Gastroesophageal sphincter (tissue), 4 donors: ENCODE measurements at regions not wholly inside any gene's neighbourhood (a gene's known extent, or its start where the extent isn't known, plus 50 kb on each side); places are given as distances from the start of the nearest gene placed in this dataset.
A peak's percentile ranks its signal among the peaks of the same experiment; 100 is the strongest.

Experiments used
- ATAC-seq: fragments of 150-250 bp; one replicate; pipeline ENCODE4 v1.9.1; 2016; ENCODE audit warnings: mild to moderate bottlenecking, moderate library complexity
- H3K27ac ChIP-seq, 4 donors: fragments of 200-600 bp; sonication (generic) in 3 of 4; 1 replicate in 3 of 4; 2 replicates in 1 of 4; pipeline ENCODE4 v1.5.1; 2016 to 2019
- H3K27me3 ChIP-seq: fragments of 200-600 bp; sonication (generic); one replicate; pipeline ENCODE4 v1.5.1; 2019
- H3K36me3 ChIP-seq, 2 donors: fragments of 200-600 bp; sonication (generic); one replicate each; pipeline ENCODE4 v1.5.1; 2019; ENCODE audit warnings: control low read depth in 1 of 2
- H3K4me1 ChIP-seq, 3 donors: fragments of 200-600 bp; sonication (generic); 1 replicate in 2 of 3; 2 replicates in 1 of 3; pipeline ENCODE4 v1.5.1; 2016 to 2019; ENCODE audit warnings: control low read depth in 2 of 3
- H3K4me3 ChIP-seq, 2 donors: fragments of 200-600 bp; sonication (generic); one replicate each; pipeline ENCODE4 v1.5.1; 2019; ENCODE audit warnings: mild to moderate bottlenecking in 1 of 2, moderate library complexity in 1 of 2
- H3K9me3 ChIP-seq, 3 donors: fragments of 200-600 bp; sonication (generic); one replicate each; pipeline ENCODE4 v1.5.1; 2017 to 2019; ENCODE audit warnings: control low read depth in 2 of 3
- CTCF ChIP-seq, 4 experiments: fragments of 200-600 bp in 2 of 4; fragments of 450-650 bp in 2 of 4; sonication (generic) in 1 of 4; IDR thresholded peaks; one replicate each; pipeline ENCODE4 v1.5.1; 2017 to 2019; ENCODE audit warnings: antibody characterized with exemption in 4 of 4, mild to moderate bottlenecking in 2 of 4, moderate library complexity in 2 of 4
- EP300 ChIP-seq: sonication (generic); formaldehyde crosslinking; IDR thresholded peaks from one replicate; pipeline ENCODE4 v1.6.1; 2017; ENCODE audit warnings: antibody characterized with exemption, mild to moderate bottlenecking
- POLR2A ChIP-seq, 2 donors: fragments of 450-650 bp; IDR thresholded peaks; one replicate each; pipeline ENCODE4 v1.6.1; 2017; ENCODE audit warnings: antibody characterized with exemption in 2 of 2, mild to moderate bottlenecking in 2 of 2, moderate library complexity in 1 of 2
- POLR2AphosphoS5 ChIP-seq: sonication (generic); formaldehyde crosslinking; IDR thresholded peaks from one replicate; pipeline ENCODE4 v1.6.1; 2017; ENCODE audit warnings: antibody characterized with exemption
- WGBS, 2 donors: methylation state at CpG; one replicate each; pipeline ENCODE4 v1.1.5; 2018; ENCODE audit warnings: low coverage in 1 of 2; 5-methylcytosine and 5-hydroxymethylcytosine counted together

- H3K4me3 ChIP-seq: peak overlapping the region in 1 of 2 donors; percentile 39
- WGBS, 2 donors: 43 to 52% methylated on average over 7 of the region's 7 CpGs
- ATAC-seq: no peak
Observed at GRCh38 chr4:27085396-27085795, 224.8 kb downstream of the STIM2 start.

GRCh38 chr4:27087306-27088045, 226.8 kb downstream of the STIM2 start:
- peaks cover 76% of the 10 kb centered on the region for H3K27me3 ChIP-seq
- TF ChIP-seq CTCF (IDR thresholded peaks at IDR 0.05) (no peak), EP300 (no peak), POLR2A (IDR thresholded peaks at IDR 0.05) (no peak), POLR2AphosphoS5 (no peak)

More at GRCh38 chr4:27085396-27085795, 224.8 kb downstream of the STIM2 start:
- TF ChIP-seq CTCF (IDR thresholded peaks at IDR 0.05): no peak
- no peak for TF ChIP-seq POLR2A (IDR thresholded peaks at IDR 0.05)
- no peak for TF ChIP-seq EP300
- TF ChIP-seq POLR2AphosphoS5: no peak
- Histone ChIP-seq H3K9me3 (no peaks in the 10 kb centered on the region), H3K27me3 (peaks cover 62% of the 10 kb centered on the region), H3K27ac (no peak overlapping the region), H3K4me1 (peaks cover 0 to 13% (median 9%) of the 10 kb centered on the region in 3 donors), H3K36me3 (no peaks in the 10 kb centered on the region)

GRCh38 chr4:27088491-27088890, 227.8 kb downstream of the STIM2 start:
- no peaks in the 10 kb centered on the region for H3K36me3 ChIP-seq
- no peak for TF ChIP-seq EP300
- no peak for TF ChIP-seq CTCF (IDR thresholded peaks at IDR 0.05)
- TF ChIP-seq POLR2AphosphoS5: no peak
- TF ChIP-seq POLR2A (IDR thresholded peaks at IDR 0.05): no peak
- 46 to 66% methylated on average over 3 to 4 of the region's 5 CpGs for WGBS, 2 donors
- peaks cover 0 to 13% (median 9%) of the 10 kb centered on the region in 3 donors for H3K4me1 ChIP-seq
- H3K9me3 ChIP-seq: no peaks in the 10 kb centered on the region
- H3K27me3 ChIP-seq: peaks cover 76% of the 10 kb centered on the region
- no peak for ATAC-seq
- no peak overlapping the region for H3K4me3 ChIP-seq
- H3K27ac ChIP-seq: no peak overlapping the region

More at GRCh38 chr4:27087306-27088045, 226.8 kb downstream of the STIM2 start:
- no peak for ATAC-seq
- WGBS, 2 donors: 80 to 91% methylated on average over 5 to 8 of the region's 8 CpGs
- Histone ChIP-seq H3K4me1 (peaks cover 0 to 13% (median 9%) of the 10 kb centered on the region in 3 donors), H3K27ac (no peak overlapping the region), H3K36me3 (no peaks in the 10 kb centered on the region), H3K4me3 (no peak overlapping the region), H3K9me3 (no peaks in the 10 kb centered on the region)

GRCh38 chr4:27089186-27089585, 228.5 kb downstream of the STIM2 start:
- peaks cover 0 to 13% (median 9%) of the 10 kb centered on the region in 3 donors for H3K4me1 ChIP-seq
- no peak overlapping the region for H3K4me3 ChIP-seq
- no peaks in the 10 kb centered on the region for H3K36me3 ChIP-seq
- no peak for ATAC-seq
- no peak for TF ChIP-seq POLR2A (IDR thresholded peaks at IDR 0.05)
- no peak for TF ChIP-seq CTCF (IDR thresholded peaks at IDR 0.05)
- H3K27me3 ChIP-seq: peaks cover 70% of the 10 kb centered on the region
- 66 to 100% methylated on average over 2 of the region's 5 CpGs for WGBS, 2 donors
- no peaks in the 10 kb centered on the region for H3K9me3 ChIP-seq
- no peak overlapping the region for H3K27ac ChIP-seq

- WGBS, 2 donors: 56 to 73% methylated on average over 5 to 6 of the region's 6 CpGs
- Histone ChIP-seq H3K4me3 (no peak overlapping the region), H3K27ac (no peak overlapping the region), H3K36me3 (no peaks in the 10 kb centered on the region), H3K4me1 (peaks cover 0 to 2% (median 2%) of the 10 kb centered on the region in 3 donors), H3K27me3 (peaks cover 58% of the 10 kb centered on the region), H3K9me3 (no peaks in the 10 kb centered on the region)
- ATAC-seq: no peak
- TF ChIP-seq CTCF (IDR thresholded peaks at IDR 0.05): no peak
- TF ChIP-seq EP300: no peak
- no peak for TF ChIP-seq POLR2A (IDR thresholded peaks at IDR 0.05)
- TF ChIP-seq POLR2AphosphoS5: no peak
Observed at GRCh38 chr4:27090406-27090805, 229.8 kb downstream of the STIM2 start.
